ENCODE measurements at regions not wholly inside any gene's neighbourhood (a gene's known extent, or its start where the extent isn't known, plus 50 kb on each side); places are given as distances from the start of the nearest gene placed in this dataset.

DNA sequence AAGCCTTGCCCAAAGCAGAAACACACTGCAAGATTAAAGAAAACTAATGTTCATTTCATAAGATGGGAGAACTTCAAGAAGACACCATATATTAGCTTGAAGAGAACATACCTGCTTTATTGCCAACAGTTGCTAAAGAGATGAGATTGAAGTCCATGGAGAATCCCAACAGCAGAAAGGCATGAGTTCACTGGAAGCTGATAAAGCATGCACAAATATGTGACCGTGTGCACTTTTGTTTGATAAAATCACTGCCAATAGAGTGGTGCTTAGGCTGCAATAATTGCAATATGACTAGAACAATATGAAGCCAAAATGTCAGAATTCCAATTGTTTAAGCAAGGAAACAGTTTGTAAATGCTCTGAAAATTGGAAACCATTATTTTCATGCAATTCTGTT lies 125.9 kb upstream of the PPARGC1A start:
- H3K36me3 Mint-ChIP-seq (ENCODE audit: low read depth, unreplicated experiment) = no peaks in the 10 kb centered on the region

GRCh38 chr4:24013668-24014422 lies 124.0 kb upstream of the PPARGC1A start:
- H3K4me1 Mint-ChIP-seq (ENCODE audit: unreplicated experiment) = peaks cover 19% of the 10 kb centered on the region
- TF ChIP-seq, protein P1, sequence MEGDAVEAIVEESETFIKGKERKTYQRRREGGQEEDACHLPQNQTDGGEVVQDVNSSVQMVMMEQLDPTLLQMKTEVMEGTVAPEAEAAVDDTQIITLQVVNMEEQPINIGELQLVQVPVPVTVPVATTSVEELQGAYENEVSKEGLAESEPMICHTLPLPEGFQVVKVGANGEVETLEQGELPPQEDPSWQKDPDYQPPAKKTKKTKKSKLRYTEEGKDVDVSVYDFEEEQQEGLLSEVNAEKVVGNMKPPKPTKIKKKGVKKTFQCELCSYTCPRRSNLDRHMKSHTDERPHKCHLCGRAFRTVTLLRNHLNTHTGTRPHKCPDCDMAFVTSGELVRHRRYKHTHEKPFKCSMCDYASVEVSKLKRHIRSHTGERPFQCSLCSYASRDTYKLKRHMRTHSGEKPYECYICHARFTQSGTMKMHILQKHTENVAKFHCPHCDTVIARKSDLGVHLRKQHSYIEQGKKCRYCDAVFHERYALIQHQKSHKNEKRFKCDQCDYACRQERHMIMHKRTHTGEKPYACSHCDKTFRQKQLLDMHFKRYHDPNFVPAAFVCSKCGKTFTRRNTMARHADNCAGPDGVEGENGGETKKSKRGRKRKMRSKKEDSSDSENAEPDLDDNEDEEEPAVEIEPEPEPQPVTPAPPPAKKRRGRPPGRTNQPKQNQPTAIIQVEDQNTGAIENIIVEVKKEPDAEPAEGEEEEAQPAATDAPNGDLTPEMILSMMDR (IDR thresholded peaks at IDR 0.05; ENCODE audit: unreplicated experiment) = no peak
- H3K9me3 Mint-ChIP-seq (ENCODE audit: unreplicated experiment) = no peaks in the 10 kb centered on the region
- no peak overlapping the region for H3K4me3 Mint-ChIP-seq (ENCODE audit: unreplicated experiment)
- DNase-seq (ENCODE audit: low spot score) = no peak
- no peaks in the 10 kb centered on the region for H3K36me3 Mint-ChIP-seq (ENCODE audit: low read depth, unreplicated experiment)
- peaks cover 2% of the 10 kb centered on the region for H3K27me3 Mint-ChIP-seq (ENCODE audit: unreplicated experiment)
- H3K27ac Mint-ChIP-seq (ENCODE audit: unreplicated experiment) = no peak overlapping the region

More for the DNA sequence above, 125.9 kb upstream of the PPARGC1A start:
- H3K9me3 Mint-ChIP-seq (ENCODE audit: unreplicated experiment) = no peaks in the 10 kb centered on the region
- peaks cover 2% of the 10 kb centered on the region for H3K27me3 Mint-ChIP-seq (ENCODE audit: unreplicated experiment)
- no peak overlapping the region for H3K27ac Mint-ChIP-seq (ENCODE audit: unreplicated experiment)
- no peak overlapping the region for H3K4me3 Mint-ChIP-seq (ENCODE audit: unreplicated experiment)
- TF ChIP-seq, protein P1 (IDR thresholded peaks at IDR 0.05; ENCODE audit: unreplicated experiment) = no peak
- no peak for DNase-seq (ENCODE audit: low spot score)
- peaks cover 19% of the 10 kb centered on the region for H3K4me1 Mint-ChIP-seq (ENCODE audit: unreplicated experiment)

DNA sequence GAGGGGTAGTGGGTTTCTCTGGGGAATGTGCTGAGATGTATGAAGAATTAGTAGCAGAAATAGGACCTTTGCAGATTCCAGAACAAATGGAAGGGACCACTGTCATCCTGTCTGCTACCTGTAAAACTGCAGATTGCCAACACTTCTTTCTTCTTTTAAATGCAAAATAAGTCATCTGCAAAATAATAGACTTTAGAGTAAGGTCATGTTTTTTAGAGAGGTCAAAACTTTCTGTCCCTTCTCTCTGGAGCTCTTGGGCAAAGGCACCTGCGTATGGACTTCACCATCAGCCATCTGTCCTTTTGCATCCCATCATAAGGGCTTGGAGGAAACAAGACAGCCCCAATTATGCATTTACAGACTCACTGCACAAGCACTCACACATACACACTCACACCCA lies 121.1 kb upstream of the PPARGC1A start:
- H3K36me3 Mint-ChIP-seq (ENCODE audit: low read depth, unreplicated experiment) = no peaks in the 10 kb centered on the region
- no peak for DNase-seq (ENCODE audit: low spot score)
- TF ChIP-seq, protein P1 (IDR thresholded peaks at IDR 0.05; ENCODE audit: unreplicated experiment) = no peak
- H3K27me3 Mint-ChIP-seq (ENCODE audit: unreplicated experiment) = no peaks in the 10 kb centered on the region
- H3K9me3 Mint-ChIP-seq (ENCODE audit: unreplicated experiment) = no peaks in the 10 kb centered on the region
- no peak overlapping the region for H3K4me3 Mint-ChIP-seq (ENCODE audit: unreplicated experiment)
- H3K4me1 Mint-ChIP-seq (ENCODE audit: unreplicated experiment) = peaks cover 15% of the 10 kb centered on the region
- H3K27ac Mint-ChIP-seq (ENCODE audit: unreplicated experiment) = no peak overlapping the region

DNA sequence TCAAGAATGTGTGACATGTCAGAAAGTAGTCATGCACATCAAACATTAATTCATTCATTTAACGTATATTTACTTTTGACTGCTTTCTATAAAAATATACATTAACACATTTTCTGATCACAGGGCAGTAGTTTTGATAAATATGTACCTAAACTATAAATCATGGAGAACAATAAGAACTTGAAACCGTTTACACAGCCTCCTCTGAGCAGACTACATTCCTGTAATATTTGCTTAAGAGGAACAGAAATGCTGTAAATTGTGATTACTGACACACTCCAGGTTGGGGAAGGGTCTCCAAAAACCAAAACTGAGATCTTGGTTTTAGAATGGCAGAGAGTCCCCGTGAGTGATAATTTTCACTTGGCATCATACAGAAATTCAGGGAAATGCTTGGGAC lies 120.7 kb upstream of the PPARGC1A start:
- Mint-ChIP-seq H3K9me3 (ENCODE audit: unreplicated experiment) (no peaks in the 10 kb centered on the region), H3K4me1 (ENCODE audit: unreplicated experiment) (peaks cover 15% of the 10 kb centered on the region), H3K27ac (ENCODE audit: unreplicated experiment) (no peak overlapping the region), H3K36me3 (ENCODE audit: low read depth, unreplicated experiment) (no peaks in the 10 kb centered on the region), H3K4me3 (ENCODE audit: unreplicated experiment) (no peak overlapping the region), H3K27me3 (ENCODE audit: unreplicated experiment) (no peaks in the 10 kb centered on the region)
- no peak for DNase-seq (ENCODE audit: low spot score)
- TF ChIP-seq, protein P1 (IDR thresholded peaks at IDR 0.05; ENCODE audit: unreplicated experiment) = no peak

DNA sequence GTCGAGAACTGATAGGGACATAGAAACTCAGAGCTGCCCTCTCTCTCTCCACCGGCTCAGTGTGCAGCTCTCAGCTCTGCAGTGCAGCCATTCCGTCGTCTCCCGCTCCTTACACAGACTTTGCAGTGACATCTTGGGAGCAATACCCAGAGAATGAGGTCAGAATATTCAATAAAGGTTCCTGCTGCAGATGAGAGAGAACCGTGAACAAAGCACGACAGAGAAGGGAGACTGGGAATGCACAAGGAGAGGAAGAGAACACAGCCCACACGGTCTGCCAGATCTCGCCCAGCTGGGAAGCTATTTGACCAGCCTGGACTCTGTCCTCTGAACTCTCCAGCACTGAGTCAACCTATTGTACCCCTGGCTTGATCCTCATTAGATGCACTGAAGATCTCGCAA lies 118.0 kb upstream of the PPARGC1A start:
- Mint-ChIP-seq H3K9me3 (ENCODE audit: unreplicated experiment) (no peaks in the 10 kb centered on the region), H3K4me3 (ENCODE audit: unreplicated experiment) (no peak overlapping the region), H3K4me1 (ENCODE audit: unreplicated experiment) (peaks cover 22% of the 10 kb centered on the region), H3K27me3 (ENCODE audit: unreplicated experiment) (no peaks in the 10 kb centered on the region), H3K36me3 (ENCODE audit: low read depth, unreplicated experiment) (no peaks in the 10 kb centered on the region), H3K27ac (ENCODE audit: unreplicated experiment) (no peak overlapping the region)
- DNase-seq (ENCODE audit: low spot score) = no peak
- TF ChIP-seq, protein P1 (IDR thresholded peaks at IDR 0.05; ENCODE audit: unreplicated experiment) = no peak
